ENCODE measurements at regions not wholly inside any gene's neighbourhood (a gene's known extent, or its start where the extent isn't known, plus 50 kb on each side); places are given as distances from the start of the nearest gene placed in this dataset.

- no peaks in the 10 kb centered on the region for H3K4me1 Mint-ChIP-seq
- no peak overlapping the region for H3K4me3 Mint-ChIP-seq
- no peaks in the 10 kb centered on the region for H3K9me3 Mint-ChIP-seq
- TF ChIP-seq CTCF (conservative IDR thresholded peaks at IDR 0.05) = no peak
- DNase-seq (ENCODE audit: low read depth, low spot score) = no peak
- no peaks in the 10 kb centered on the region for H3K27me3 Mint-ChIP-seq (ENCODE audit: low read depth)
- no peak overlapping the region for H3K27ac Mint-ChIP-seq (ENCODE audit: unreplicated experiment)
- H3K36me3 Mint-ChIP-seq (ENCODE audit: low read depth) = no peaks in the 10 kb centered on the region
Observed at GRCh38 chr1:215005078-215005477, 77.5 kb upstream of the KCNK2 start.

GRCh38 chr1:215005656-215006345 is 76.7 kb upstream of the KCNK2 start:
- no peak for TF ChIP-seq CTCF (conservative IDR thresholded peaks at IDR 0.05)
- H3K4me3 Mint-ChIP-seq = no peak overlapping the region
- H3K4me1 Mint-ChIP-seq = no peaks in the 10 kb centered on the region
- H3K27ac Mint-ChIP-seq (ENCODE audit: unreplicated experiment) = no peak overlapping the region
- H3K27me3 Mint-ChIP-seq (ENCODE audit: low read depth) = no peaks in the 10 kb centered on the region
- no peaks in the 10 kb centered on the region for H3K36me3 Mint-ChIP-seq (ENCODE audit: low read depth)
- H3K9me3 Mint-ChIP-seq = no peaks in the 10 kb centered on the region
- no peak for DNase-seq (ENCODE audit: low read depth, low spot score)

- H3K4me3 Mint-ChIP-seq = no peak overlapping the region
- no peak for DNase-seq (ENCODE audit: low read depth, low spot score)
- H3K36me3 Mint-ChIP-seq (ENCODE audit: low read depth) = no peaks in the 10 kb centered on the region
- H3K27me3 Mint-ChIP-seq (ENCODE audit: low read depth) = no peaks in the 10 kb centered on the region
- H3K4me1 Mint-ChIP-seq = no peaks in the 10 kb centered on the region
- no peaks in the 10 kb centered on the region for H3K9me3 Mint-ChIP-seq
- TF ChIP-seq CTCF (conservative IDR thresholded peaks at IDR 0.05) = no peak
- H3K27ac Mint-ChIP-seq (ENCODE audit: unreplicated experiment) = no peak overlapping the region
Observed at GRCh38 chr1:215007880-215008279, 74.7 kb upstream of the KCNK2 start.

- no peaks in the 10 kb centered on the region for H3K4me1 Mint-ChIP-seq
- DNase-seq (ENCODE audit: low read depth, low spot score) = no peak
- no peaks in the 10 kb centered on the region for H3K27me3 Mint-ChIP-seq (ENCODE audit: low read depth)
- no peak overlapping the region for H3K4me3 Mint-ChIP-seq
- H3K27ac Mint-ChIP-seq (ENCODE audit: unreplicated experiment) = no peak overlapping the region
- TF ChIP-seq CTCF (conservative IDR thresholded peaks at IDR 0.05) = no peak
- H3K9me3 Mint-ChIP-seq = peaks cover 11% of the 10 kb centered on the region
- H3K36me3 Mint-ChIP-seq (ENCODE audit: low read depth) = no peaks in the 10 kb centered on the region
Observed at GRCh38 chr1:215018555-215018954, 64.0 kb upstream of the KCNK2 start.

- H3K27ac Mint-ChIP-seq (ENCODE audit: unreplicated experiment) = no peak overlapping the region
- no peaks in the 10 kb centered on the region for H3K36me3 Mint-ChIP-seq (ENCODE audit: low read depth)
- H3K27me3 Mint-ChIP-seq (ENCODE audit: low read depth) = peaks cover 6% of the 10 kb centered on the region
- no peak for DNase-seq (ENCODE audit: low read depth, low spot score)
- H3K9me3 Mint-ChIP-seq = peaks cover 7% of the 10 kb centered on the region
- no peaks in the 10 kb centered on the region for H3K4me1 Mint-ChIP-seq
- H3K4me3 Mint-ChIP-seq = no peak overlapping the region
- TF ChIP-seq CTCF (conservative IDR thresholded peaks at IDR 0.05) = no peak
Observed at GRCh38 chr1:215022204-215022603, 60.3 kb upstream of the KCNK2 start.

Measured in neural crest cell (in vitro differentiated cells).